Activated CD4-positive, alpha-beta T cell treated with anti-CD3 and anti-CD28 coated beads, Interleukin-2, amount 50 U/mL, for 48 hours (primary cell): ENCODE measurements at regions not wholly inside any gene's neighbourhood (a gene's known extent, or its start where the extent isn't known, plus 50 kb on each side); places are given as distances from the start of the nearest gene placed in this dataset.
"Not testable (repeated sequence)": the region's sequence is repeated elsewhere in the genome, so short reads cannot be mapped to it uniquely, and the experiment has no call there.

Source experiments
- DNase-seq, 2 experiments: peaks; one replicate each; pipeline ENCODE4 v3.0.0-alpha.2; 2020

- DNase-seq = no peak
These were observed 136.0 kb upstream of the SMIM31 start for GRCh38 chr4:164617911-164618310.

GRCh38 chr4:164621886-164622521, 131.9 kb upstream of the SMIM31 start:
- no peak for DNase-seq

GRCh38 chr4:164623099-164623498, 130.8 kb upstream of the SMIM31 start:
- no peak for DNase-seq

GRCh38 chr4:164639001-164639400, 114.9 kb upstream of the SMIM31 start:
- no peak for DNase-seq

- no peak for DNase-seq
These were observed 105.6 kb upstream of the SMIM31 start for GRCh38 chr4:164648151-164648848.

GRCh38 chr4:164648849-164649212, 105.1 kb upstream of the SMIM31 start:
- DNase-seq = no peak

GRCh38 chr4:164659765-164660164, 94.2 kb upstream of the SMIM31 start:
- no peak for DNase-seq

GRCh38 chr4:164676152-164676551, 77.8 kb upstream of the SMIM31 start:
- not testable (repeated sequence) for DNase-seq

DNA sequence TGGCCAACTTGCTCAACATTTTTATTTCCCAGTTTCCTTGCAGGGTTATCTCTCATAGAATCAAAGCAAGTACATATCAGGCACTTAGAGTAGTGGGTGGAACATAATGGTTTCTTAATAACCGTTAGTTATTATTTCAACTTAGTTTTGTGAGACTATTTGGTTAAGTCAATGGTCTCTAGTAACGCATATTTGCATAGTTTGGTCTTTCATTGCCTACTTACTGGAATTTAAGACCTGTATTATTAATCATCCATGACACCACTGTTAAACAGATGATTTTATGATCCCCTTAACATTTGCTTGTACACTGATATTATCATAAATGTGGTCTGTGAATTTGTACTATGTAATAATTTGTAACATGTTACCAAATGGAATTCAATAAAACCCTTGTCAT, 70.9 kb upstream of the SMIM31 start:
- DNase-seq = no peak

DNA sequence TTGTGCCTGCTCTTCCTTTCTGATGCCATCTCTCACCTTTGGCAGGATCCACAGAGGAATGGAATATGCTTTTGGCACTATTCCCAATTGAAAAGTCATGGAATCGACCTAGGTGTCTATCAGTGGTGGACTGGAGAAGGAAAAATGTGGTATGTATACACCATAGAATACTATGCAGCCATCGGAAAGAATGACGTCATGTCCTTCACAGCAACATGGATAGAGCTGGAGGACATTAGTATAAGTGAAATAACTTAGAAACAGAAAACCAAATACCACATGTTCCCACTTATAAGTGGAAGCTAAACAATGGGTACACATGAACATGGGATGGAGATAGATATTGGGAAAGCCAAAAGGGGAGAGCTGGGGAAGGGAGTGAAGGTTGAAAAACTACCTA, 58.3 kb upstream of the SMIM31 start:
- no peak for DNase-seq

- peak in 1 of 2 experiments; percentile 6 for DNase-seq
These were observed 53.5 kb upstream of the SMIM31 start for GRCh38 chr4:164700471-164700870.

- no peak for DNase-seq
These were observed 52.3 kb upstream of the SMIM31 start for GRCh38 chr4:164701665-164702064.
